ENCODE measurements at regions not wholly inside any gene's neighbourhood (a gene's known extent, or its start where the extent isn't known, plus 50 kb on each side); places are given as distances from the start of the nearest gene placed in this dataset.

- no peak overlapping the region for H2AFZ ChIP-seq
- H3K4me1 ChIP-seq = no peaks in the 10 kb centered on the region
- H3K9me3 ChIP-seq (ENCODE audit: control insufficient read depth, low read length) = no peaks in the 10 kb centered on the region
- H3K36me3 ChIP-seq (ENCODE audit: control insufficient read depth, insufficient read depth, low read length) = no peaks in the 10 kb centered on the region
- no peak overlapping the region for H3K9ac ChIP-seq
- H3K27me3 ChIP-seq (ENCODE audit: control insufficient read depth, insufficient read depth, low read length) = no peaks in the 10 kb centered on the region
- no peak overlapping the region for H3K4me3 ChIP-seq (ENCODE audit: low read depth, low read length)
- TF ChIP-seq CTCF (IDR thresholded peaks at IDR 0.05) = no peak
- no peaks in the 10 kb centered on the region for H3K79me2 ChIP-seq
- H3K4me2 ChIP-seq (ENCODE audit: low read length) = no peak overlapping the region
- no peak overlapping the region for H3K27ac ChIP-seq
These were observed 139.9 kb downstream of the RPS12 start for GRCh38 chr6:132954222-132954621.

DNA sequence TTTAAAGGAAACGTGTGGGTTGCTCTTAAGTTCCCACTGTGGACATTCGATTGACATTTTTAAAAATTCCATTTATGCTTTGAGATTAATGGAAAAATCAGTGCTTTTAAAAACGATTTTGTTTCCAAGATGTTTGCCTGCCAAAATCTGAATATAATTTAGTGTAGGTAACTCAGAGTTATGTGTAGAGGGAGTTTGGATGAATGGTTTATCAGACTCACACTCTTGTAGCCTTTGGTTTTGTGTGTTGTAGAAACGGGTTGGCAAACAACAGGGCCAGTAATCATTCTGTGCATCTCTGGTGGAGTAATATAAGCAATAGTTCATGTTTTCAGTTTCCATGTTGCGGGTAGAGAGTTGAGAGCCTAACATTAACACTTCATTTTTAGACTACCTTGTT lies 140.6 kb downstream of the RPS12 start:
- H3K9ac ChIP-seq = no peak overlapping the region
- TF ChIP-seq CTCF (IDR thresholded peaks at IDR 0.05) = no peak
- no peaks in the 10 kb centered on the region for H3K9me3 ChIP-seq (ENCODE audit: control insufficient read depth, low read length)
- no peak overlapping the region for H3K27ac ChIP-seq
- H3K4me2 ChIP-seq (ENCODE audit: low read length) = no peak overlapping the region
- no peaks in the 10 kb centered on the region for H3K79me2 ChIP-seq
- H2AFZ ChIP-seq = no peak overlapping the region
- no peaks in the 10 kb centered on the region for H3K4me1 ChIP-seq
- H3K36me3 ChIP-seq (ENCODE audit: control insufficient read depth, insufficient read depth, low read length) = no peaks in the 10 kb centered on the region
- H3K27me3 ChIP-seq (ENCODE audit: control insufficient read depth, insufficient read depth, low read length) = no peaks in the 10 kb centered on the region
- H3K4me3 ChIP-seq (ENCODE audit: low read depth, low read length) = no peak overlapping the region

- TF ChIP-seq CTCF (IDR thresholded peaks at IDR 0.05) = no peak
- no peaks in the 10 kb centered on the region for H3K79me2 ChIP-seq
- H3K27me3 ChIP-seq (ENCODE audit: control insufficient read depth, insufficient read depth, low read length) = no peaks in the 10 kb centered on the region
- no peak overlapping the region for H3K27ac ChIP-seq
- no peak overlapping the region for H2AFZ ChIP-seq
- H3K4me2 ChIP-seq (ENCODE audit: low read length) = no peak overlapping the region
- H3K9ac ChIP-seq = no peak overlapping the region
- no peaks in the 10 kb centered on the region for H3K9me3 ChIP-seq (ENCODE audit: control insufficient read depth, low read length)
- no peaks in the 10 kb centered on the region for H3K4me1 ChIP-seq
- H3K36me3 ChIP-seq (ENCODE audit: control insufficient read depth, insufficient read depth, low read length) = no peaks in the 10 kb centered on the region
- no peak overlapping the region for H3K4me3 ChIP-seq (ENCODE audit: low read depth, low read length)
These were observed 145.4 kb downstream of the RPS12 start for GRCh38 chr6:132959639-132960326.

DNA sequence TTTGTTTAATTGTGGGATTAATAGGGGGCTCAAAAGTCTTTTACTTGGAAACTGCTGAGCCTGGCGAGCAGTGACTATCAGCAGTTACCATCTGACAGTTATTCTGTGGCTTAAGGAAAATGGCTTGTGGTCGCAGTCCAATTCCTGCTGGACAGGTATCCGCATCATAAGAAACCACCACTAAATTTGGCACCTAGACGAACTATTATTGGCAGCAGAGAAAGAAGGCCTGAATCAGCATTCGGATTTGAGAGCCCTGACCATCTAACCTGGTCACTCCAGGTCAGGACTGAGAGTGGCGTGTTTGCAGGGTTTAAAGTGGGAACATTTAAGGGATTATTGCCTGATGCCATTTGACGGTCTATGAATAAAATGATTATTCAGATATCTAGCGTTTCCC lies 146.4 kb downstream of the RPS12 start:
- peak overlapping the region; percentile 24 for H3K4me2 ChIP-seq (ENCODE audit: low read length)
- no peak overlapping the region for H3K27ac ChIP-seq
- no peak overlapping the region for H3K4me3 ChIP-seq (ENCODE audit: low read depth, low read length)
- no peaks in the 10 kb centered on the region for H3K4me1 ChIP-seq
- H3K9me3 ChIP-seq (ENCODE audit: control insufficient read depth, low read length) = no peaks in the 10 kb centered on the region
- no peaks in the 10 kb centered on the region for H3K36me3 ChIP-seq (ENCODE audit: control insufficient read depth, insufficient read depth, low read length)
- no peak for TF ChIP-seq CTCF (IDR thresholded peaks at IDR 0.05)
- H3K27me3 ChIP-seq (ENCODE audit: control insufficient read depth, insufficient read depth, low read length) = no peaks in the 10 kb centered on the region
- no peak overlapping the region for H3K9ac ChIP-seq
- no peak overlapping the region for H2AFZ ChIP-seq
- no peaks in the 10 kb centered on the region for H3K79me2 ChIP-seq

DNA sequence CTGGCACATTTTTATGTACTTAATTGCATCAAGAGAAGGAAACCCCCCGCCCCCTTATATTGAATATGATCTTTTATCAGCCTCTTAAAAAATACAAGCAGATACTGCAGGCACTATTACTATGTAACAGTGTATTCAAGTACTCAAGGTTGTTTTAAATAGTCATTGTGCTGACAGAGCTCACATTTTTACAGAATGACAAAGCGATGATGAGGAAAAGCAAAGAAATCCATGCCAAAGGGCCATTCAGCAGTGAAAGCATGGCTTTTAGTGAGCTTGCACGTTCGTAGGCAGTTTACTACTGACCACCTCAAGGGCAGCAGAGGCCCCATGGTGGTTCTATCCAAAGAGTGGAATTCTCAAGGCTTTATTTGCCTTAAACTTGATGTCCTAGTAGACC lies 146.8 kb downstream of the RPS12 start:
- Histone ChIP-seq H3K27me3 (ENCODE audit: control insufficient read depth, insufficient read depth, low read length) (no peaks in the 10 kb centered on the region), H3K4me1 (no peaks in the 10 kb centered on the region), H3K9ac (no peak overlapping the region), H3K4me2 (ENCODE audit: low read length) (peak overlapping the region; percentile 24), H3K27ac (no peak overlapping the region), H3K36me3 (ENCODE audit: control insufficient read depth, insufficient read depth, low read length) (no peaks in the 10 kb centered on the region), H3K9me3 (ENCODE audit: control insufficient read depth, low read length) (no peaks in the 10 kb centered on the region), H3K79me2 (no peaks in the 10 kb centered on the region), H2AFZ (peak overlapping the region; percentile 8), H3K4me3 (ENCODE audit: low read depth, low read length) (no peak overlapping the region)
- TF ChIP-seq CTCF (IDR thresholded peaks at IDR 0.05) = no peak

Data from parathyroid adenoma (tissue), 2 donors.